ENCODE measurements at regions not wholly inside any gene's neighbourhood (a gene's known extent, or its start where the extent isn't known, plus 50 kb on each side); places are given as distances from the start of the nearest gene placed in this dataset.

GRCh38 chr5:143896966-143897365 lies 85.0 kb downstream of the HMHB1 start:
- no peak for DNase-seq (ENCODE audit: low spot score)
- in situ Hi-C loops (cut with MboI; ENCODE audit: low pct_unique_long_range_greater_than_20kb, low sequenced_read_pairs, unreplicated experiment): no loop called here
- TF ChIP-seq CTCF (IDR thresholded peaks at IDR 0.05; ENCODE audit: extremely low read depth, insufficient read depth, missing control alignments): no peak

GRCh38 chr5:143898381-143898780 lies 86.4 kb downstream of the HMHB1 start:
- in situ Hi-C loops (cut with MboI; ENCODE audit: low pct_unique_long_range_greater_than_20kb, low sequenced_read_pairs, unreplicated experiment): no loop called here
- no peak for DNase-seq (ENCODE audit: low spot score)
- no peak for TF ChIP-seq CTCF (IDR thresholded peaks at IDR 0.05; ENCODE audit: extremely low read depth, insufficient read depth, missing control alignments)

DNA sequence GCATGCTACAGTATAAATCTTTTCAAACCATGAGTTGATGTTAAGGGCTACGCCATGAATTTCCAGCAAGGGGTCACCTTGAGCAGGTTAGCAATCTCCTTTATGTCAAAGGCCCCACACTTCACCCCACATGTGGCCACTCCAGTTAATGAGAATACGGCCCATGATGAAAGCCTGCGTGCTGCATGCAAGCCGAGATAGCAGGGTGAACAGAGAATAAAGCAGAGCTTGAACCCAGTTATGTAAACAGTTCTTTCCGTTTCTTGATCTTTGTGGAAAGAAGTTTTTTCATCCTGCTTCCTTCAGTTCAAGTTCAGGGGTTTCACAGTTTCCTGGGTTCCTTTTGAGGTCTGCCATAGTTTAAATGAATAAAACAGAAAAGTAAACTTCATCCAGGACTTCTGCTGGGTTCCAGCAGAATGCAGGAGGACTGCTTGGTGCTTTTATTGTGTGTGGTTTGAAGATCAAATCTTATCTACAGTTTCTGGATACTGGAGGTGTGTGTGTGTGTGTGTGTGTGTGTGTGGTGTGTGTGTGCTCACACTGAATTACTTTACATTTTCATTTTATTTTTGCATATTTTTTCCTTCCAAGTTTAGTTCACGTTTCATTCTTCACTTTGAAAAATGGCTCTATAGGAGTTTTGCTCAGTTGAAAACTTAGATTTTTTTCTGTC lies 87.1 kb downstream of the HMHB1 start:
- DNase-seq (ENCODE audit: low spot score): no peak
- no peak for TF ChIP-seq CTCF (IDR thresholded peaks at IDR 0.05; ENCODE audit: extremely low read depth, insufficient read depth, missing control alignments)
- in situ Hi-C loops (cut with MboI; ENCODE audit: low pct_unique_long_range_greater_than_20kb, low sequenced_read_pairs, unreplicated experiment): no loop called here

- no peak for TF ChIP-seq CTCF (IDR thresholded peaks at IDR 0.05; ENCODE audit: extremely low read depth, insufficient read depth, missing control alignments)
- in situ Hi-C loops (cut with MboI; ENCODE audit: low pct_unique_long_range_greater_than_20kb, low sequenced_read_pairs, unreplicated experiment): no loop called here
- no peak for DNase-seq (ENCODE audit: low spot score)
Measured at GRCh38 chr5:143908959-143909358, 97.0 kb downstream of the HMHB1 start.

GRCh38 chr5:143913008-143913752 lies 101.2 kb downstream of the HMHB1 start:
- in situ Hi-C loops (cut with MboI; ENCODE audit: low pct_unique_long_range_greater_than_20kb, low sequenced_read_pairs, unreplicated experiment): no loop called here
- no peak for TF ChIP-seq CTCF (IDR thresholded peaks at IDR 0.05; ENCODE audit: extremely low read depth, insufficient read depth, missing control alignments)
- DNase-seq (ENCODE audit: low spot score): no peak

GRCh38 chr5:143914756-143915155 lies 102.8 kb downstream of the HMHB1 start:
- no peak for DNase-seq (ENCODE audit: low spot score)
- in situ Hi-C loops (cut with MboI; ENCODE audit: low pct_unique_long_range_greater_than_20kb, low sequenced_read_pairs, unreplicated experiment): no loop called here
- no peak for TF ChIP-seq CTCF (IDR thresholded peaks at IDR 0.05; ENCODE audit: extremely low read depth, insufficient read depth, missing control alignments)
